Hypothalamus (tissue), 51 donors: ENCODE measurements at regions not wholly inside any gene's neighbourhood (a gene's known extent, or its start where the extent isn't known, plus 50 kb on each side); places are given as distances from the start of the nearest gene placed in this dataset.

Experiments used
- DNase-seq, 51 donors: peaks; one replicate each; lab custom pipeline; 2025; lab: John Stamatoyannopoulos, UW

DNA sequence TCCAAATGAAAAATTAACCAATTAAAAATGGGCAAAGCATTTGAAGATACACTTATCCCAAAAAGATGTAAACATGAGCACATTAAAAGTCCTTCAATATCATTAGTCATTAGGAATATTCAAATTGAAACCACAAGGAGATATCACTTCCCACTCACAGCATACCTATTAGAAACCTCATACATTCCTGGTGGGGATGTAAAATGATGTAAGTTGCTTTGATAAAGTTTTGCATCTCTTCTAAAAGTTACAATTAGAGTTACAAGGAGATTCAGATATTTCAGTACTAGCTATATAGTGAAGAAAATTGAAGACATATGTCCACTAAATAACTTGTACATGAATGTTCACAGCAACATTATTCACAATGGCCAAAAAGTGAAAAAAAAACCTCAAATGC lies 1109.3 kb upstream of the LCORL start:
- no peak for DNase-seq

DNA sequence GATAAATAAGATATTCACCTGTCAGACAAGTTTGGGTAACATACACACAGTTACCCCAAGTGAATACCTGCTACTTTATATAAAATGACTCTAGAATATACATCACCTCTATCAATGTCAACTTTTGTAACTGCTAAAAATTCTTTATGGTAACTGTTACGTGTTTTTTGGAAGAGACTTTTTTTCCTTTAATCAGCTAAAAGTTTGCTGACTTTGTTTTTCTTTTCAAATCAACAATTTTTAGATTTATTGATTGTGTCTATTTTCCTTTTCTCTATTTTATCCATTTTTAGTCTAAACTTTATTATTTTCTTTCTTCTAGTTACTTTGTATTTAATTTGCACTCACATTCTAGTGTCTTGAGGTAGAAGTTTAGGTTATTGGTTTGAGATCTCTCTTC lies 1106.6 kb upstream of the LCORL start:
- no peak for DNase-seq

DNA sequence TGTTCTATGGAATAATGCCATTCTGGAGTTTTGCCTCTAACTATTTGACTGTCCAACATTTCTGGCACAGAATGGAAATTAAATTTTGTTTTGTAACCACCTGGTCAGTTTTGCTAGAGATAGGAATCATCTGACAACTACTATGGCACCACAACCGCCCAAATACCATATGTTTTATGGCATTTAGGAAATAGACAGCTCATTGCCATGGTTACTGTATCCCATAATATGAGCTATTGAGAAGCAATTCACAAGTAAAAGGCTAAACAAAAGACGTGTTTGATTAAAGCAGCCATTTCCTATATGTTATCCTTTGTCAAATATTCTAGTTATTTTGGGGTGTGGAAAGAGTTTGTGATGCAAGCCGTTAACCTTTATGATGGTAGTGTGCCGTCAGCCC lies 1105.3 kb upstream of the LCORL start:
- no peak for DNase-seq

DNA sequence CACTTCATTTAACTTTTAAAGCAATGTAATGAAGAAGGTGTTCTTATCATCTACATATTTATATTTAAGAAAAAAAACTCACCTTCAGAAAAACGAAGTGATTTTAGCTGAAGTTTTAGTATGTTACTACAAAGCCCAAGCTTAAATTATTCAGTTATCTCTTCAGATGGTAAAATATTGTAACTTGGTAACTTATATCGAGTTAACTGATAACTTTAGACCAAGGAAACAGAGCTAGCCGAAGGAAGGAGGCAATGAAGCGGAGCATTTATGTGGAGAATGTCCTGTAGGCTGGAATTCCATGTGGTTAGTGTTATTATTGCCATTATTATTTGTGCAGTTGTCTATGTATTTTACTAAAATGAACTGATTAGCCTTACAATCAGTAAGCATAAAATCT lies 1102.1 kb upstream of the LCORL start:
- no peak for DNase-seq

- no peak for DNase-seq
Observed at GRCh38 chr4:19119904-19120560, 1098.5 kb upstream of the LCORL start.

- DNase-seq = no peak
Observed at GRCh38 chr4:19117022-19117421, 1095.5 kb upstream of the LCORL start.

DNA sequence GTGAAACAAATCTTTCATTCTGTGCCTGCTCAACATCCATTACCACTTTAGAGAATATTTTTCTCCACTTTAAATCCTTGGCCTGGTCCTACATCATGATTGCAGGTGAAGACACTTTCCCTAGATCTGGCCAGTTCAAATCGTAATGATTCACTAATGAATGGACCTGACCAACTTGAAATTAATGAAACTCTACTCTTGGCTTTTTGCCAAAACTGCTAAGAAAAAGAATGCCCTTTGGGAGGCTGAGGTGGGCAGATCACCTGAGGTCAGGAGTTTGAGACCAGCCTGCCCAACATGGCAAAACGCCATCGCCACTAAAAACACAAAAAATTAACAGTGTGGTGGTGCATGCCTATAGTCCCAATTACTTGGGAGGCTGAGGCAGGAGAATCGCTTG lies 1082.6 kb upstream of the LCORL start:
- no peak for DNase-seq

DNA sequence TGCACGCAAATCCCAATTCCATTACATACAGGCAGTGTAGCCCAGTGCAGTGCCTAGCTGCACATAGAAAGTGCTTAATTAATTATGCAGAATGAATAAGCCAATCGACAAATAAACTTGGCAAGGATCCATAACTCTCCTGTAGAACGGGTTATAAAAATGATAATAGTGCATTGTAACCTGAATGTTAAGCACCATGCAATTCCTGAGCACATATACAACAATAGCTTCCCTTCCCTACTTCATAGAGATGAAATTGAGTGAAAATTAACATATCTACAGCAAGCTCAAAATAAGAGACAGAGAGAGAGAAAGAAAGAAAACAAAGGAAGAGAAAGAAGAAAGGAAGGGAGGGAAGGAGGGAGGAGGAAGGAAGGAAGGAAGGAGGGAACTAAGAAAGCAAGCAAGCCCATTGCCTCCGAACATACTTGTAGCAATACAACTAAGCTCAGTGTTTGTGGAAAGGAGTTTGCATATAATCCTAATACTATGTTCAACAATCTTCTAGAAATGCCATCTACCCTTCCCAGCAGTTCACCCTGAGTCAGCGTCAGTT lies 1074.0 kb upstream of the LCORL start:
- no peak for DNase-seq

- no peak for DNase-seq
Observed at GRCh38 chr4:19093951-19094350, 1072.4 kb upstream of the LCORL start.

DNA sequence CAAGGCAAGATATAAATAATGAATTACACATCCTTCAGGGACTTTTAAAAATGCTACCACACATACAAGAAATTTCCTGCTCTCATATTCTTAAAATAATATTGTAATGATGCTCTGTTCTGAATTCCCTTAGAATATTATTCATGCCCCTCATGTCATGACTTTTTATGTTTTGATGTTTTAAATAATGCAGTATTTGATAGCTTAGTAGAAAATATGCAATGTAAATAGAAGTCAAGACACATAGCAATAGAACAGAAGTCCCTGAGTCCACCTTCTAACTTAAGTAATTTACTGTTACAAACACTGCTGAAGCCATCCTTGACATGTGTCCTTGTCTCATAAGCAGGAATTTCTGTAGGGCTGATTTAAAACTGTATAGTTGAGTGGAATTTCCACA lies 1071.2 kb upstream of the LCORL start:
- no peak for DNase-seq

- DNase-seq = no peak
Observed at GRCh38 chr4:19074036-19074435, 1052.5 kb upstream of the LCORL start.

GRCh38 chr4:19063662-19064061 lies 1042.1 kb upstream of the LCORL start:
- DNase-seq = no peak

DNA sequence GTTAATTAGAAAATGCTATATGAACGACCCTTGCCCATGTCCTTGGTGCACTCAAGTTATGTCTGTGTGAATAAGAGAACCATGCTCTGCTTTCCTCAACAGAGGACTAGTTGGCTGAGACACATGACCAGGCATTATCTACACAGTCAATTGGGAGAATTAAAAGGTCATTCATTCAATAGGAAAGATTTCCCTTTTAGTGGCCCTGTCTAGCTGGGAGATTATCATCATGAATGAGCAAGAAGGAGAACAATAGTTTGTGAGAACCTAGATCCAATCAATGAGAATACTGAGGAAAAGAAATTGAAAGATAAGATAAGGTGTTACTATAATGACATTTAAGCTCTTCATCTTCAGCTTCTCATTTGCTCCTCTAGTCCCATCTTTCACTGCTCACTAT lies 1033.4 kb upstream of the LCORL start:
- DNase-seq = no peak

- DNase-seq = no peak
Observed at GRCh38 chr4:19051831-19052230, 1030.3 kb upstream of the LCORL start.

- no peak for DNase-seq
Observed at GRCh38 chr4:19047279-19047880, 1025.8 kb upstream of the LCORL start.

GRCh38 chr4:19039816-19040215 lies 1018.3 kb upstream of the LCORL start:
- no peak for DNase-seq

DNA sequence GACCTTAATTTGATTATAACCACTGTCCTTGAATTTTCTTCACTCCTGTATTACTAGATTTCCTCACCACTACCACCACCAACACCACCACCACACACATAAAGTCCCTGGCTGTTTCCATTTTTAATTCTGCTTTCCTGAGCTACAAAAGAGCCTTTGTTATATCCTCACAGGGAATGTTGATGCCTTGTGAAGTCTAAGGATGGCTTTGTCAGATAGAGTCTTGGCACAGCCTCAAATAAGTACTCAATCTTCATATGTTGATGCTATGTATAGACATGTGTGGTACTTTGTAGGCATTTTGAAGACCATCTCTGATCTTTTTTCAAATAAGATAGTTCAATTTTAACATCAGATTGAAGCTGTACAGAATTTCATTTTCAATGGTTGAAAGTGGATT lies 1016.7 kb upstream of the LCORL start:
- DNase-seq = no peak

DNA sequence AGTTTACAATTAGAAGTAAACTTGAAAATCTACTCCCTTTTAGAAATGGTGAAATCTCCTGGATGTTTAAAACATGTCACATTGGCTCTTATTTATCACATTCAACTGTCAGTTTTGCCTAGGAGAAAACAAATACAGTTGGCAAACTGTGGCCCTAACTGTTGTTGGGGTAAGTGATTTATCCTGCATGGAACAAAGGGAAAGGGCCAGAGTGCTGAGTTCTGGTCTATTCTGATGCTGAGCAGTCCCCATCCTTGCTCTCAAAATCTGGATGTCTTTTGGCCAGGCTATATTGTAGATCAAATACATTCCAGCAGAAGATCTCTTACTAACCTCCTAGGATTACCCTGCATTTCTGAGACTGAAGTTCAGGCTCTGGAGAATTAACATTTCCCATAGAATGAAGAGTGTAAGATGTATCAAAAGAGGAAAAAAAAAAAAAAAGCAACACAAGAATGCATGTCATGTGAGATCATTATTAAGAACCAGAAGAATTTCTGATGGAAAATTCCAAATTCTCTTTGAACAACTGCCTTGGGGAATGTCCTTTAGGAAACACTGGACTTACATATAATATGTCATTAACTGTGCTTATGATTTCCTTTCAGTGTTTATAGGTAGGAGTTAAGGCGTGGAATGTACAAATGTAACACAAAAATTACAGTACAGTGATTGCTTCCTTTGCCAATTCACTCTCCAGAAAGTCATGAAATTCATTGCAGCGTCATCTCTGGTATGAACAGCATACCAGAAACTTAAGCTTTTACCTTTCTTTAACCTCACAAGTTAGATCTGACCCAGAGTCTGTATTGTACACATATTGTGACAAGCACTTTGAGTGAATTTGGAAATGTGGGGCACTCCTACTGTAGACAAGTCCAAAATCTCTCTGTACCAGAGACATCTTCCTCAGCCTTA lies 1012.5 kb upstream of the LCORL start:
- DNase-seq = no peak

DNA sequence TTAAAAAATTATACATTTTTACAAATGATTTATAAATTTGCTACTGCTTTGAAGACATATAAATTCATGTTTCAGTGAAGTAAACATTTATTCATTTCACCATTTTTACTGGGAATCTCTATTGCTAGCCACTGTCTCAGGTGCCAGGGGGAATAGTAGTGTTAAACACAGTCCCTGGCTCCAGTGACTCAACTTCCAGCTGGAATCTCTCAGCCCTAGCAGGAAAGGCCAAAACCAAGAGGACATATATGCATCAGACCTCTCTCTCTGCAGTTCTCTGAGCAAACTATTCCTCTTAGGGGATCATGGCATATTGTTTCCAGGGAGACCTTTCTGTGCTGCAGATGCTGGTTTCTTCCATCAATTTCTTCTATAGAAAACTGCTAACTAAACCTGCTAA lies 1009.0 kb upstream of the LCORL start:
- no peak for DNase-seq

DNA sequence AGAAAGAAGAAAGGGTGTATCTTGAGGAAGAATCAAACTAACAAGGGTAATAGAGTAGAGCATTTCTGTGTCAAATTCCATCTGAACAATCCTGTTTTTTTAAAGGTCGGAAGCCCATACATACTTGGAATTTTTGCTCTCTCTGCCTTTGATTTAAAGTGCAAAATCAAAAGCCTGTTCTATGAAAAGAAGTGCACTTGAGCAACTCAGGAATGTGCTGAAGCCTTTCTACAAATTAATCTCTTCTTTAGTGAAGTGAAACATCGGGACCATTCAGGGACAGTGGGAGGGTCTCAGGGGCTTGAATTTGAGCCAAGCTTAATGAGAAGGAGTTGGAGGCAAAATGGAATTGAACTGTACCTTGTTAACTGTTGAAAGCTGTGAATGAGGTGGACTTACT lies 1008.5 kb upstream of the LCORL start:
- DNase-seq = no peak

DNA sequence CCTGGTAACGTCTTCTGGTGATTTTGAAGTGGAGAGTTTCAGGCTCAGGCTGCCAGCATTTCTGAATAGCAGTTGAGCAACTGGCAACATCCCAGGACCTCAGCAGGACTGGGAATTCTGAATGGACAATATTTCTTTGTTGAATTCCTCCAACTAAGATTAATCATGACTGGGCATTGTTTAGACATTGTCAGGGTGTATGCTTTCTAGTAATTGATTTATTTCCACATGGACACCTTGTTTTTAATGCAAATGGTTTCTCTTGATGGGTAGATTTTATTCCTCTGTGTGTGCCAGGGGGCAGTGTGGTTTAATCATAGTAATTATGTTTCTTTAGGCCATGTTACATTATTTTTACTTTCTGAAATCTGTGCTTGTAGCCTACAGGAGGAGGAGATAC lies 1004.7 kb upstream of the LCORL start:
- DNase-seq = peak in 35 of 51 donors; percentile 0 to 61 (median 9)

- no peak for DNase-seq
Observed at GRCh38 chr4:19025031-19025430, 1003.5 kb upstream of the LCORL start.
